ENCODE measurements at regions not wholly inside any gene's neighbourhood (a gene's known extent, or its start where the extent isn't known, plus 50 kb on each side); places are given as distances from the start of the nearest gene placed in this dataset.
"Not testable (repeated sequence)": the region's sequence is repeated elsewhere in the genome, so short reads cannot be mapped to it uniquely, and the experiment has no call there.

DNA sequence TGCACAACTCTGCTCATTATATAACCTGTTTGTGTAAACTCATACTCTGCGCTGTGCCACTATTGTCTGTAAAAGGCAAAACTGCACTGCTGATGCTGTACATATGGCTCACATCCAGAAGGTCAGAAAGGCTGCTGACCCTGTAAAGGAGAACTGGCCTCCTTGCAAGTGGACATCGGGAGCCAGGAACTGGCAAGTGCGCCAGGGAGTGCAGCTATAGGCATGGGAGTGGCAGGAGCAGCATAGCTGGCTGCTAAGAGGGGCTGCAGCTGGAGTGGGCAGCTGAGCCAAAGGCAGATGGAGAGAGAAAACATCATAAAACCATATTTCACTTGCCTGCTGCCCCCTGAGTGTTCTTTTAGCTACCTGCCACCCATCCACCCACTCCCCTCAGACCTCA lies 2183.4 kb upstream of the ACO1 start:
- no peak for DNase-seq (ENCODE audit: low read depth in 2 of 2)

- DNase-seq (ENCODE audit: low read depth in 2 of 2), result no peak
These were observed 2149.4 kb upstream of the ACO1 start for GRCh38 chr9:30235068-30235467.

GRCh38 chr9:30235564-30235963 lies 2148.9 kb upstream of the ACO1 start:
- no peak for DNase-seq (ENCODE audit: low read depth in 2 of 2)

DNA sequence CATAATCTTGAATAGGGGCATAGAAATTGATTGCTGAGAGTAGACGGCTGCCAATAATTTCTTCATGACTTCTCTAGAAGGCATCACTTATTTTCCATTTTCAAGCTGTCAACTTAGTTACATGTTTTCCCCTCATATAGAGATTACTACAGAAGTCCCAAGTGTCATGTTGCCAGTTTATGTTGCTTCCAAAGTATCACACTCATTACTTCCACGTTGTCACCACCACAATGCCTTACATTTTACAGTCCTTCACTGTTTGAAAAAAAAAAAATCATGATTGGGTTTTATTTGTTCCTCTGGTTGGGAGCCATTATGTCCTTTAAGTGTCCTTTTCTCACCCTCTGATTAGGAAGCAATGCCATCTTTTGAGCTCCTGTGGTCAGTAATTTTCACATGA lies 2144.6 kb upstream of the ACO1 start:
- no peak for DNase-seq (ENCODE audit: low read depth in 2 of 2)

DNA sequence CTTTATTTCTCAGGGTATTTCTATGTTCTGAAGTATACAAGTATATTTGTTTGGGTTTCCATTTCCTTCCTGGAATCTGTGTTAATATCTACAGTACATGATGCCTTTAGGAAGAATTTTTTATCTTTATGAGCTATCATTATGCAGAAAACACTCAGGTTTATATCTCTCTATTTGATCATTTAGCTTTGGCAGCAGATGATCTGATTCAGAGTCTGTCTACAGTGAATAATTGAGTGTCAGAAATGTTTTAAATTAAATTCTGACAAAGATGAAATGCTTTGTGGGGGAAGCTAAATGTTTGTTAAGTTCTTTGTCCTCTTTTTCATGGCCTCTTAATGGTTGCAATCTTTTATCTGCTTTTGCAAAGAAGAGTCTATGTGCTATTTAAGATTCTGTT lies 2141.0 kb upstream of the ACO1 start:
- DNase-seq (ENCODE audit: low read depth in 2 of 2), result no peak

DNA sequence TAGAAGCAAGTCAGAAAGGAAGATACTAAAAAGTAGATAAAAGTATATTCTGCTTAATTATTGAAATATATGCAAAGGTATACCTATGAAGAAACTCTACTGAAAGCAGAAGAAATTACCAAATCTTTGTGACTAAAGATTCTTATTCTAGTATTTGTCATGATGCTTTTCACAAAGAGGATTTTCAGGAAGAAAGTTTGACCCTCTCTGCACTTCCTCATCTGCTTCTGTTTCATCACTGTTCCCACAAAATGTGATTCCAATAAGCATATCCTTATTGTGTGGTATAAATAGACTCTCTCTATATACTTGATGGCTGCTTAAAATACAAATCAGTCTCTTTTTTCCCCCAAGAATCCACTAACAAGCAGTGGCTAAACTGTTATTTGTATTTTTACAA lies 2139.6 kb upstream of the ACO1 start:
- no peak for DNase-seq (ENCODE audit: low read depth in 2 of 2)

GRCh38 chr9:30250872-30251271 lies 2133.6 kb upstream of the ACO1 start:
- DNase-seq (ENCODE audit: low read depth in 2 of 2), result no peak

DNA sequence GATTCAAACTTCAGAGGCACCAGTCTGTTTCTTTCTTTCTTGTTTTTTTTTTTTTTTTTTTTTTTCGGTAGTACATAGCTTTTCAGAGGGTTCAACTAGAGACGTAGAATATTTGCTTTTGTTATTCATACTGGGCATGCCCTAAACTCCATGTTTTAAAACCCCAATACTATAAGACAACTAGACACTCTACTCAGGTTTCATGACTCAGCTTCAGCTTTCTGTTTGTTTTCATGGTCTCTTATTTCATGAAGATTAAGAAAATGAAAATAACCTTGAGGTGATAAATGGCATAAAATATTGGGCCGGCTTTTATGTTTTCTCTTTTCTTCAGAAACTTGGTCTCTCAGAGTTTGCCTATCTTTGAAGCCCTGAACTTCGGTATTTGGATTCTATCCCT lies 2126.3 kb upstream of the ACO1 start:
- DNase-seq (ENCODE audit: low read depth in 2 of 2), result no peak

DNA sequence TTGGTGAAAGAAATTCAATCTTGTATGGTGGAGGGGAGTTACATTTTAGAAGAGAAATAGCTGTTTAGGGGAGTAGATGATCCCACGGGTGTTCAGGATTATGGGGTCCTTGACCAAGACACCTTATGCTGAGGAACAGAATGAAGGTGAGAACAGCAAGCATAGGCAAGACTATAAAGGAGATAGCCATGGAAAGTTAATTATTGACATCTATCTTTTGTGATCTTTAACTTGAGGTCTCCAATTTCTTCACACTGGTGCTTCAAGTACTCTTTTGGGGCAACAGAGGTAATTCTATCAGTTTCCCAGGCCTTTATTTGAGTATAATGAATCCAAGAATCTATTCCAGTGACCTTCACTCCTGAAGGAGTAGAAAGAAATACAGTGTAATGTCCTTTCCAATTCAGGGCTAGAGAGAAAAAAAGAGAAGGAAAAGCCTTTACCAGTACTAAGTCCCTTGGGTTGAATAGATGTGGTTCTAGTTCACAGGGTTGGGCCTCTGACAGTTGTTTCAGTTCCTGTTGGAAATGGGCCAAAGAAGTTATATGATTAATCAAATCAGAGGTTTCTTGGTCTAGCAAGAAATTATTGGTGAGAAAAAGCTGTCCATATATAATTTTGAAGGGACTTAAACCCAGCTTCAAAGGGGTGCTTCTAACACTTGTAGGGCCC lies 2104.1 kb upstream of the ACO1 start:
- no peak for DNase-seq (ENCODE audit: low read depth in 2 of 2)

DNA sequence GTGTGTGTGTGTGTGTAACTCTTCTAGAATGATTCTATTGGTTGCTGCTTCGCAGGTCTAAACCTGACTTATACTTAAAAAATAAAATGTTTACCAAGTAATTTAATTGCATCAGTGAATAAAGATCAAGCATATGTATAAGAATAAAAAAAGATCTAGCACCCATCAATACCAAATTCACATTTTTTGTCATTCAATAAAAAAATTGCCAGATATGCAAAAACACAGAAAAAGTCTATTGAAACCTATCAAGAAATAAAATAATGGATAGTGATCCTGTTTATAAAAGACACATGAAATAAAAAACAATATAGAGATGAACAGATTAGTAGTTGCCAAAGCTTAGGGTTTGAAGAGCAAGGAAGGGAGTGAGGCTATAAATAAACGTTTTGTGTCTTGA lies 2095.0 kb upstream of the ACO1 start:
- DNase-seq (ENCODE audit: low read depth in 2 of 2), result no peak

- not testable (repeated sequence) for DNase-seq (ENCODE audit: low read depth in 2 of 2)
These were observed 2092.4 kb upstream of the ACO1 start for GRCh38 chr9:30292026-30292425.

GRCh38 chr9:30293231-30293630 lies 2091.2 kb upstream of the ACO1 start:
- DNase-seq (ENCODE audit: low read depth in 2 of 2), result no peak

DNA sequence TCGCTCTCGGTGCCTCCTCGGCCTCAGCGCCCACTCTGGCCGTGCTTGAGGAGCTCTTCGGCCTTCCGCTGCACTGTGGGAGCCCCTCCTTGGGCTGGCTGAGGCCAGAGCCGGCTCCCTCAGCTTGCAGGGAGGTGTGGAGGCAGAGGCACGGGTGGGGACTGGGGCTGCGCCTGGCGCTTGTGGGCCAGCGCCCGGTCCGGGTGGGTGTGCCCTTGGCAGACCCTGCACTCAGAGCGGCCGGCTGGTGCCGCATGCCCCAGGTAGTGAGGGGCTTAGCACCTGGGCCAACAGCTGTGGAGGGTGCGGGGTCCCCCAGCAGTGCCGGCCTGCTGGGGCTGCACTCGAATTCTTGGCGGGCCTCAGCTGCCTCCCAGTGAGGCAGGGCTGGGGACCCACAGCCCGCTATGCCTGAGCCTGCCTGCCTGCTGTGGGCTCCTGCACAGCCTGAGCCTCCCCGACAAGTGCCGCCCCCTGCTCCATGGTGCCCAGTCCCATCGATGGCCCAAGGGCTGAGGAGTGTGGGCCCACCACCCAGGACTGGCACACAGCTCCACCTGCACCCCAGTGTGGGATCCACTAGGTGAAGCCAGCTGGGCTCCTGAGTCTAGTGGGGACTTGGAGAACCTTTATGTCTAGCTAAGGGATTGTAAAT lies 2085.2 kb upstream of the ACO1 start:
- no peak for DNase-seq (ENCODE audit: low read depth in 2 of 2)

GRCh38 chr9:30301271-30301963 lies 2083.0 kb upstream of the ACO1 start:
- no peak for DNase-seq (ENCODE audit: low read depth in 2 of 2)

DNA sequence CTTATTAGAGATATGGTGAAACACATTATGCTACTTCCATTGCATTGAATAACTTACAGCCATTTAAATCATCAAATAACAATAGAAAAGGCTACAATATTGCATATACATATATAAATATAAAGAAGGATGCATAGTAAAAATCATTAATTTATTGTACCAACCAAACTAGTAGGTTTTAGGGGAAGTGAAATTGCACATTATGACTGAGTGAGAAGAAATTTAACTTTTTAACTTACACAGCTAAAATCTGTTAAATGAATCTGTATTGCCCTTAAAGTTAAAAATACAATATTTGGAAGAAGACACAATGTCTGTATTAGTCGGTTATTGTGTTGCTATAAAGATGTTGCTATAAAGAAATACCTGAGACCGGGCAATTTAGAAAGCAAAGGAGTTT lies 2073.7 kb upstream of the ACO1 start:
- no peak for DNase-seq (ENCODE audit: low read depth in 2 of 2)

- DNase-seq (ENCODE audit: low read depth in 2 of 2), result no peak
These were observed 2055.0 kb upstream of the ACO1 start for GRCh38 chr9:30329431-30329830.

- DNase-seq (ENCODE audit: low read depth in 2 of 2), result no peak
These were observed 2035.5 kb upstream of the ACO1 start for GRCh38 chr9:30348904-30349303.

- DNase-seq (ENCODE audit: low read depth in 2 of 2), result no peak
These were observed 2034.6 kb upstream of the ACO1 start for GRCh38 chr9:30349526-30350513.

DNA sequence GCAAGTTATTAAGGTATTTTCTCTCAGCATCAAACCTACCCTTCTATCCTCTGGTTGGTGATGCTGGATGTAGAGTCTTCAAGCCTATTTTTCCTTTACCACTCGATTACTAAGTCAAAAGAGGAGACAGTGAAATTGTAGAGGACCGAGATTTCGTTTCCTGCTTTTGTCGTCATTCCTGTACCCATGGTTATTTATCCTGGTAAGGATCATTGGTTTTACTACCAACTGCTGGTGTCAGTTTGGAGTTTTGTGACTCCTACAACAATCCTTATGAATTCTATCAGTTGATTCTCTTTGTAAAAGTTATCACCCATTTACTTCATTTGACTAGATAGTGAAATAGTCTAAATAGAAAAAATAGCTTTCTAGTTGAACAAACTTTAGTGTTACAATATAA lies 2028.2 kb upstream of the ACO1 start:
- DNase-seq (ENCODE audit: low read depth in 2 of 2), result no peak

DNA sequence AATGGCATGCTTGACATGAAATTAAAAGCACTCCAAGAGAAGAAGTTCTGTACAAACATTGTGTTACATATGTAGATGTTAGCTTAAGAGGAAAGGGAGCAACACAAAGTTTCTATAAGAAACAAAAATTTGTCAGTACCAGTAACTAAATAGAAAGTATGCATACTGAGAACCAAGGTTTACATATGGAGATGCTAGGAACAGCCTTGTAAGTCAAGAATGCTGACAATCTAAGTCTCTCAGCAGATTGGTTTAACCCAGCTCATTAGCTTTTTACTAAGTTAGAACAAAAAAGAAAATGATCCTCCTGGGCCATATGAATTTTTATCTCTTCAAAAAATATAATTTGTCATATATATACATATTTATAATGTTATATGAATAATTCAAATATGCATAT lies 2022.1 kb upstream of the ACO1 start:
- DNase-seq (ENCODE audit: low read depth in 2 of 2), result no peak

DNA sequence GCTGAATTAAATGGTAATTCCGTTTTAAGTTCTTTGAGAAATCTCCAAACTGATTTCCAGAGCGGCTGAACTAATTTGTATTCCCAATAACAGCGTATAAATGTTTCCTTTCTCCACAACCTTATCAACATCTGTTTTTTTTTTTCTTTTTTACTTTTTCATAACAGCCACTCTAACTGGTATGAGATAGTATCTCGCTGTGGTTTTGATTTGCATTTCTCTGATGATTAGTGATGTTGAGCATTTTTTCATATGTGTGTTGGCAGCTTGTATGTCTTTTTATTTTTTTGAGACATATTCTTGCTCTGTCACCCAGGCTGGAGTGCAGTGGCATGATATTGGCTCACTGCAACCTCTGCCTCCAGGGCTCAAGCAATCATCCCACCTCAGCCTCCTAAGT lies 2018.3 kb upstream of the ACO1 start:
- DNase-seq (ENCODE audit: low read depth in 2 of 2), result not testable (repeated sequence)

GRCh38 chr9:30382271-30382670 lies 2002.2 kb upstream of the ACO1 start:
- no peak for DNase-seq (ENCODE audit: low read depth in 2 of 2)
